Left hindlimb (tissue), 1 donor: ENCODE measurements at regions not wholly inside any gene's neighbourhood (a gene's known extent, or its start where the extent isn't known, plus 50 kb on each side); places are given as distances from the start of the nearest gene placed in this dataset.
"Not testable (repeated sequence)": the region's sequence is repeated elsewhere in the genome, so short reads cannot be mapped to it uniquely, and the experiment has no call there.

Experiments used
- DNase-seq: peaks from one replicate; pipeline ENCODE4 v3.0.0-alpha.2; 2018

DNA sequence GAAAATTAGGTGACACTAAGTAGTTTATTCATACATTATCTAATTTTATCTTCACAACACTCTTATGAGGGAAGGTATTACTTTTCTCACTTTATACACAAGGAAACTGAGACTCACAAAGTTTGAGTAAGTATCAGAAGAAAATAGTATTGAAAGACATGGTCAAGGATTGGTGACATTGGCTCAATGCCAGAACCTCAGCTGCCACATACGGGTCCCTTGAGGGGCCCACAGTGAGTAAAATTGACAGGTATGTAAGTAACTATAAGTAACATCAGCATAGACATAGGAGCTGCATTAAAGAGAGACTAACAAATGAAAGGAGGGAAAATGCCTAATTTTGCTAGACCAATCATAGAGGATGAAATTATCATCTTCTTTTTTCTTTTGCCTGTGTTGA lies 134.1 kb downstream of the COX18 start:
- no peak for DNase-seq

DNA sequence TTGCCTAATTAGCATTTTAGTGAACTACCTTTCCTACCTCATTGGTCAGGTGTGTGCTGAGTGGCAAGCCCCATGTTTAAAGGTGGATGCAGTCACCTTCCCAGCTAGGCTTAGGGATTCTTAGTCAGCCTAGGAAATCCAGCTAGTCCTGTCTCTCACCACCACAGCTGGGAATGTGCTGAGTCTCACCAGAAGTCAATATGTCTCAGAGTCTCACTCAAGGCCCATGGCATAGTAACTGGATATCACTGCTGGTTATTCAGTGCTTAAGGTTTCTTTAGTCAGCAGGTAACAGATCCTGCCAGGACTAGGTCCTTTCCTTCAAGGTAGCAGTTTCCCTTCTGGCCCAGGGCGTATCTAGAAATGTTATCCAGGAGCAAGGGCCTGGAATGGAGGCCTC lies 136.5 kb downstream of the COX18 start:
- no peak for DNase-seq

DNA sequence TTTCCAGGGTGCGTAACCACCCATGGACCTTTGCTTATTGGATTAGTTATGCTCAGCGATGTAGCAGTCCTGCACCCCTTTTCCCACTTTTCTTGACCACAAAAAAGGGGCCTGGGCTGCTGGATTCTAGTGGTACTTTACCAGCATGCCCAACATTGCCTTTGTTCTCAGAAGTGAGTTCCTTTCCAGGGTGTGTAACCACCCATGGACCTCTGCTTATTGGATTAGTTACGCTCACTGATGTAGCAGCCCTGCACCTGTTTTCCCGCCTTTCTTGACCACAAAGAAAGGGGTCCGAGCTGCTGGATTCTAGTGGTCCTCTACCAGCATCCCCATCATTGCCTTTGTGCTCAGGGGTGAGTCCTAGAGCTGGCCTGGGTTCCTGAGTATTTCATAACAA lies 138.2 kb downstream of the COX18 start:
- no peak for DNase-seq

DNA sequence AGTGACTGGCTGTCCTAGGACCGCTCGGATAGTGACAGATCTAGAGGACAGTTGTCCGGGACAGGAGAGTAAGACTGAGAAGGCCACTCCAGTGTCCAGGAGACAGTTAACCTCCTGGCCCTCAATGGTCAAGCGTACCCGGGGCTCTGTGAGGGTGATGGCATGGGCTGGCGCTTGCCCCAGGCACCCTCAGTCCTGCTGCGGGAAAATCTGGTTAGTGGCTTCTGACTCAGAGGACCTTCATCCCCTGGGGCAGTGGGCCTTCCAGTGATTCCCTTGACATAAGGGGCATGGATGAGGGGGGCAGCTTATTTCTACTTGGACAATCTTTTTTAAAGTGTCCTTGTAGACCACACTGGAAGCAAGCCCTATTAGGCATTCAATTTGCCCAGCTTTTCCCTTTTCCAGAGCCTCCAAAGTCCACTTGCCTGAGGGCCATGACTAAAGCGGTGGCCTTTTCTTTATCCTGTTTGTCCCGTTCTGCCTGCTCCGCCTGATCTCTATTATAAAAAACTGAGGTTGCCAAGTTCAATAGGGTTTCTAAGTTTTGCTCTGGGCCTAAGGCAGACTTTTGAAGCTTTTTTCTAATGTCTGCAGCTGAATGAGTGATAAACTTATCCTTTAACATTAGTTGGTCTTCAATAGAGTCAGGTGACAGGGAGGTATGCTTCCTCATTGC lies 139.8 kb downstream of the COX18 start:
- not testable (repeated sequence) for DNase-seq

DNA sequence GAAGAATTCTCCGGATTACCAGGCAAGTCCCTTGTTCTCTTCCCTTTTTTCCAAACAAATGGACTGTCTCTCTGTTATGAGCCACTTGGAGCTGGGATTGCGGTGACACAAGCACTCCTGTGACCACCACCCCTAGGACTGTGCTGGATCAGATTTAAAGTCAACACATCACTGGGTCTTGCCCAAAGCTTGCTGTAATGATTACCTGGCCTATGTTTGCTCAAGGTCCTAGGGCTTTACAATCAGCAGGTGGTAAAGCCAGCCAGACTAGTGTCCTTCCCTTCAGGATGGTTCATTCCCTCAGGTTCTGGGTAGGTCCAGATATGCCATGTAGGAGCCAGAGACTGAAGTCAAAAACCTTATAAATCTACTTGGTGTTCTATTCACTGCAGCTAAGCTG lies 144.7 kb downstream of the COX18 start:
- DNase-seq = no peak

DNA sequence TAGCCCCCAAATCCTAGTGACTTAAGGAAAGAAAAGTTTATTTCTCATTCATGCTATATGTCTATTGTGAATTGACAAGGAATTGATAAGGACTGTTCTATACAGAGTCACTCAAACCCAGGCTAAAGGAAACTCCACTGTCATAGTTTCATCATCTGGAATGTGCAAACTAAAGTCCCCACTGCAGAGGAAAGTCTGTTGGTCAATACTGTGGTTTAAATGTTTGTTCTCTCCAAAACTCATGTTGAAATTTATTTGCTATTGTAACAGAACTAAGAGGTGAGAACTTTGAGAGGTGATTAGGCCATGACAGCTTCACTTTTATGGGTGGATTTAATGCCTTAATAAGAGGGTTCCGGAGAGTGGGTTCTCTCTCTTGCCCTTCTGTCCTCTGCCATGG lies 149.6 kb downstream of the COX18 start:
- DNase-seq = no peak

DNA sequence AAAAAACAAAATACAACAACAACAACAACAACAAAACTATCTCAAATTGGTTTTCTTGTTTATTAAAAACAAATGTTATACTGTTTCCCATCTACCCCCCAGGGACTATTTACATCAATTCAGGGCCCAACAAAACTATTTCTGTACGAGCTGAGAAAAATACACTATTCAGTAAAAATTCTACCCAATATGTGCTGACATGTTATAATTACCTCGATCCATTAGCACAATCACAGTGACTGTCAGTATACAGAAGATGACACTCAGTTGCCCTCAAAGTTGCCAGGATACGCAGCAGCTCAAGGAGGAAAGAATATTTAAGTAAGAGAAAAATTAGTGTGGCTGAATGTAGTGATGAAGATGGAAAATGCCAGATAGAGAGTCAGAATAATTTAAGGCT lies 150.1 kb downstream of the COX18 start:
- DNase-seq = no peak

DNA sequence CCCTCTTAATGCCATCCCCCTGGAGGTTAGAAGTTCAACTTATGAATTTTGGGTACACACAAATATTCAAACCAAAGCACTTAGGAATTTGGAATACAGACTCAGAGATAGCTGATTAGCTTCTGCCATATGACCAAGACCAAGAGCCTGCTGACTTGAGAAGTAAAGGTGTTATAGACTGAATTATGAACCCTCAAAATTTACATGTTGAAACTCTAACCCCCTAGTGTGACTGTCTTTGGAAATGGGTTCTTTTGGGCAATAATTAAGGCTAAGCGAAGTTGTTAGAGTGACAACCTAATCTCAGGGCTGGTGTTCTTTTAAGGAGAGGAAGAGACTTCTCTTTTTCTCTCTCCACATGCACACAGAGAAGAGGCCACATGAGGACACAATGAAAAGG lies 151.2 kb downstream of the COX18 start:
- no peak for DNase-seq

DNA sequence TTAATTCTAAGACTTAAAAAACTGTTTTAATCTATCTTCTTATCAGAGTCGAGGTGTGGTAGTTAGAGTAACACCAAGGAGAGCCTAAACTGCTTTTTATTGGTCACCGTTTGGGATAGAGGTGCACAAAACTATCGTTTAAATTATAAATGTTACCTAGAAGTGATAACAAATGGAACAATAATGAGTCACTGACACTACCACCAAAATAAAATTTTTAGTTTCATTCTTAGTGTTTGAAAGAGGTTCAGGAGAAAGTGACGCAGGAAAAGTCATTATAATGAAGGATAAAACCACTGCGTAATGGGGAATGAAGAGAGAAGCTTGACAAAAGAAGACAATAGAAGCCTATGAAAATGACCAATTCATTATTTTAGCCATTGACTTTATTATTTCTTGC lies 158.2 kb downstream of the COX18 start:
- DNase-seq = no peak

DNA sequence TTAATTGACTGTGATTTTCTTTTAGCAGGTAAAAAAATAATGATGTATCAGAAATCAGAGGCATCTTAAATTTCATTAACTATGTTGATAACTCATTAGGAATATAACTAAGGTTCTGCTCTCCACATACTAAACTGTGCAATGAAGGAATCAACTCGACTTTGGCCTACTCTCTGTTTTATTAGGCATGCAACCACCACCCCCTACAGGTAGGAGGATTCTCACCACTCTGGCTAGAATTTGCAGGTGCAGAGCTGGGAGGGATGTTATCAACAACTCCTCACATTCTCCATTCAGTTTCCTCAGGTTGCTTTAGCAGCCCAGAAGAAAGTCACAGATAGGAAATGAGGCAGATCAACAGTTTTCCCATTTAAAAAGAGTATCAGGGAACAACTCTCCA lies 160.1 kb downstream of the COX18 start:
- no peak for DNase-seq

DNA sequence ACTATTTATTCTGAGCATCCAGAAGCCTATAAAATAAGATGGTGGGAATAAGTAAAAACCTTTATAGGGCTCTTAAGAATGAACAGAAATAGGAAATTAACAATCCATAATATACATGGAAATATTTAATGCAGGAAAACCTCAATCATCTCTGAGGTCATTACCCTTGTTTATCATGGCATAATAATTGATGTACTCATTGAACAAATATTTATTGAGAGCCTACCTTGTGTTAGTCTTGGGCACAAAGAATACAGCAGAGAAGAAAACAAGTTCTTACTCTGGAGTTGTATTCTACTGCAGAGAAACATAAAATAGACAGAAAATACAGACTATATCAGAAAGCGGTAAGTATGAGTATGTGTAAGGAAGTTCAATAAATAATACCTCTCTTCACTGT lies 167.2 kb downstream of the COX18 start:
- no peak for DNase-seq

DNA sequence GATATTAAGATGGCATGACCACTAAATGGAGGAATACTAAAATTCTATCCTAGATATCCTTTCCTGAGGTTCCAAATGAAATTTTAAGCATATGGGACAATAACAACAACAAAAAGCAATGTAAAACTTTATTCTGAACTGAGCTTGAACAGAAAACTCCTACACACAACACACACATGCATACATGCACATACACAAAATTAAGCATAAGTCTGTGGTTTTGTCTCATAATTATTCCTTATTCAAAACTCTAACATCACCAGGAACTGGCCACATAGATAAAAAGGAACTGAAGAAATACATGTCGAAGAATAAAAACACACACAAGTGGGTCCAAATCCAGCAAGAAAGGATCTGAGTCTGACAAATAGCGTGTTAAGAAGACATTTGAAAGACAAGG lies 168.0 kb downstream of the COX18 start:
- DNase-seq = no peak

DNA sequence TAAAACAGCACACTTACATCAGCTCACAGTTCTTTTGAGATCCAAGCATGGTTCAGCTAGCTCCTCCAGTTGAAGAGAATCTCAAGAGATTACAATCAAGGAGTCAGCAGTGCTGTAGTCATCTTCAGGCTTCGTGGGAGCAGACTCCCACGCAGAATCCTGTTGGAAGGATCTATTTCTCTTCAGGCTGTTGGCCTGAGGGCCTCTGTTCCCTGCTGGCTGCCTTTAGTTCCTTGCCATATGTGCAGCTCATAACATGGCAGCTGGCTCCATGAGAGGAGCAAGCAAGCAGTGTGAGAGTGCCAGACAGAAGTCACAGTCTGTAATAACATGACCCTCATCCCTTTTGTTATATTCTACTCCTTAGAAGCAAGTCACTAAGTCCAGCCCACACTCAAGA lies 168.6 kb downstream of the COX18 start:
- DNase-seq = no peak

DNA sequence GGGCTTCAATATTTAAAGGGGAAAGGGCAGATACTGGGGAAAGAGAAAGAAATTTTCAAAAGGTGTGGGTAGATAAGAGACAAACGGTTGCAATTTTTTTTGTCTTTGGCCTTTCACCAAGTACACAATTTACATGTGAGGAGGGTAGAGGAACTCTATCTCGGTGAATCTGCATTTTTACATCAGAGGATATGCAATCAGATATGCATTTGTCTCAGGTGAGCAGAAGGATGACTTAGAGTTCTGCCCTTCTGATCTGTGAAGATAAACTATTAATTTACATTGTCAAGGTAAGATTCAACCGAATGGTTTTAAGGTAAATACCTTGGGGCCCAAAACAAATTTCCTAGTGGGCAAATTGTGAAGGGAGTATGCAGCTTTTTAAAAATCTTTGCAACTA lies 169.9 kb downstream of the COX18 start:
- DNase-seq = no peak

DNA sequence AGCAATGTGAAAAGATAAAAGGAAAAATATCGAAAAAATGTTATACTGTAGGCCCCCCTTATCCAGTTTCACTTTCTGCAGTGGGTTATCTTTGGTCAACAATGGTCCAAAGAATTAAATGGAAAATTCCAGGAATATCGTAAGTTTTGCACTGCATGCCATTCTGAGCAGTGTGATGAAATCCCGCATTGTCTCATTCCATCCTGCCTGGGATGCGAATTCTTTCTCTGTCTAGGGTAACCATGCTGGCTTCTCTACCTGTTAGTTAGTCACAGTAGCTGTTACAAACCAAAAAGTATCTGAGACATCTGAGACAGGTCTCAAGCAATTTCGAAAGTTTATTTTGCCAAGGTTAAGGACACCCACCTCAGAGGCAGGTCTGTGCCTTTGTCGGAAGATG lies 170.3 kb downstream of the COX18 start:
- no peak for DNase-seq

DNA sequence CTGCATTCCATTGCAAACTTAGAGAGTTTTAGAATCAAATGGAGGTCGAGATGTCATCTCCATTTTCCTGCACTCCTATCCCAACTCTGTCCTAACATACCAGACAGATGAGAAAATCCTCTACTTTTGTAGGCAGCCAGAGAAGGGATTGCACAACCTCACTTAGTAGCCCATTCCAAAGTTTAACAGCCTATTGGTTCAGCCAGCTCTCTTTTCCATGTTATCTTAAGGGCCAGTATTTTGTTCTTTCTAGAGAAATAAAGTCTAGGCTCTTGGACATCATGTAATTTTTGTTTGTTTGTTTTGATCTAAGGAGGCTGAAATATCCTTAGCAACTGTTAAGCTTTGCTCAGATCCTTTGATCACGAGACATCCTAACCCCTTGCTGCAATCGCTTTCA lies 173.0 kb downstream of the COX18 start:
- DNase-seq = no peak

DNA sequence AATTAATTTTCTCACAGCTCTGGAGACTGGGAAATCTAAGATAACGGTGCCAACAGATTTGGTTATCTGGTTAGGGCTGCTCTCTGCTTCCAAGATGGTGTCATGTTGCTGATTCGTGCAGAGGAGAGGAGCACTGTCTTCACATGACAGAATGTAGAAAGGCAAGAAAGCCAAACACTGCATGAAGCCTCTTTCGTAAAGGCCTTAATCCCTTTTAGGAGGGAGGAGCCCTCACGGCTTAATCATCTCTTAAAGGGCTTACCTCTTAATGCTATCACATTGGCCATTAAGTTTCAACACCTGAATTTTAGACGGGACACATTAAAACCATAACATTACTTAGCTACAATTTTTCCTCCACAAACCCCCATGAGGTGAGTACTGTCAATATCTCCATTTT lies 174.1 kb downstream of the COX18 start:
- no peak for DNase-seq

DNA sequence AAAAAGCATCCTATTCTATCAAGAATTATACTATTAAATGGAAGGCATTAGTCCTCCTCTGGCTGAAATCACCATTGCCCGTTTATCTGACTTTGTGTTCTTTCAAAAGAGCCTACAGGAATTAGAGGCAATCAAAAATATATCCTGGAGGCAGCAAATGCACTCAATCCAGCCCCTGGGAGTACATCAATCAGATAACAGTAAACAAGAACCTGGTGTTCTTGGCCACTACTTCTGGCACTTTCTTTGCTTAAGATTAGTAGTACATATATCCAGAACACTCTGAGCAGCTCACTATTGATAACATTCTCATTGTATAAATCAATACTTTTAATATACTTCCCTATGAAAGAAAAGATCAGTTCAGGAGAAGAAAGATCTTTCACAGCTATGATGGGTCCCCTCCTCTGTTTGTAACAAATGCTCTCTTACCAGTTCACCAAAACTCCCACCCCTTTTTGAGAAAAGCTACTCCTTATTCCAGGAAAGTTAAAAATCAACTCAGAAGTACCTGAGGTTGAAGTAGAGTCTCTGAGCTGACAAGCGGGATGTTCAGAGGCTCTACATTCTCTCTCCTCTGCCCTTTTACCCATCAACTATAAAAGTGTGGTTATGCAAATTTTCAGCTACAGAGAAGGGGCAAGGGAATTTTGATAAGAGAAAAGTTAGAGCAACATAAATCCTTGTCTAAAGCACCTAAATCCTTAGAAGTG lies 176.0 kb downstream of the COX18 start:
- no peak for DNase-seq

DNA sequence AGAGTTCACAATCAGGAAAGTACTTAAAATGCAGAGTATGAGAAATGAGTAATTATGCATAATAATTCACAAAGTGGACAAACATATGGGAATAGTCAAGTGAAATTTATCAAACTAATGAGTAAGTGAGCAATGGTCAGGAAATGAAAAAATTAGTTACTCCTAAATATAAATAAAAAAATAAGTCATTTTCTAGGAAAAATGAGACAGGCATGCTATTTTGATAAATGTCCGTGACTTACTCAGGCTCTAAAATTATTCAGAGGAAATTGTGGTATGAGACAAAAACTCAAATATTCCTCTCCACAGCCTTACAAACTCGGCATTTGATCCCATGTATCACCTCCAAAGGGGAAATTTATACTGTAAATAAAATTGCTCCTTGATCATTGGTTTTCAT lies 181.2 kb downstream of the COX18 start:
- no peak for DNase-seq

DNA sequence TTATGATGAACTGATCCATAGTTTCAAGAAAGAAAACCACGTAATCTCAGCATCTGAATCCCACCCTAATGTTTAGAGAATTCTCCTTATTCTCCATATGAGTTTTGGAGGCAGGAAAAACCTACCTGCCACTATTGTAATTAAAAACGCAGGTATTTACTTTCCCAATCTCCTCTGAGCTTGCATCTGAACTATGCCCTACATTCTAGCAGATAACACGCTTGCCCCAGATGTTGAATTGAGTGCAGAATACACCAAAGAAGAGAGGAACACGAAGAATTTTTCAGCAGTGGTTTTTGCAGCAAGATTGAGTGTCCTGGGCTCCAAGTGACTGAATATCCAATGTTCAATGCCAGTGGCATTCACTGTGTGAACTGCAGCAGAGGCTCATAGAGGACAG lies 182.4 kb downstream of the COX18 start:
- no peak for DNase-seq

DNA sequence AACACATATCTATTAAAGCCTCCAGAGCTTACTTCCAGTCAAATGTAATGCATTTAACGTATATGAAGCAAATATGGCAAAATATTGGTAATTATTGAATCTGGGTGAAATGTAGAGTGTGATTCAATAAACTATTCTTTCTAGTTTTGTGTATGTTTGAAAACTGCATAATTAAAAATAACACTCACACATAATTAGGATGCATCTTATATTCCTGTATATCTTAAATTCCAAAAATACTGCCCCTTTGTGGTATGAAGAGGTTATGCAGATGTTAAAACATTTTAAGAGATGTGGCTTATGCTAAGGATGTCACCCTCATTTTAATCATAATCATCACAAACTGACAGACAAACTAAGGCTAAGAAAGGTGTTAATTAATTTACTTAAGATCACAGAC lies 182.9 kb downstream of the COX18 start:
- no peak for DNase-seq

DNA sequence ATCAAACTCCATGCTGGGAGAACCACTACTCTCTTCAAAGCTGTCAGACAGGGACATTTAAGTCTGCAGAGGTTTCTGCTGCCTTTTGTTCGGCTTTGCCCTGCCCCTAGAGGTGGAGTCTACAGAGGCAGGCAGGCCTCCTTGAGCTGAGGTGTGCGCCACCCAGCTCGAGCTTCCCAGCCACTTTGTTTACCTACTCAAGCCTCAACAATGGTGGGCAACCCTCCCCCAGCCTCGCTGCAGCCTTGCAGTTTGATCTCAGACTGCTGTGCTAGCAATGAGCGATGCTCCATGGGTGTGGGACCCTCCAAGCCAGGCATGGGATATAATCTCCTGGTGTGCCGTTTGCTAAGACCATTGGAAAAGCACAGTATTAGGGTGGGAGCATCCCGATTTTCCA lies 185.3 kb downstream of the COX18 start:
- DNase-seq = not testable (repeated sequence)

DNA sequence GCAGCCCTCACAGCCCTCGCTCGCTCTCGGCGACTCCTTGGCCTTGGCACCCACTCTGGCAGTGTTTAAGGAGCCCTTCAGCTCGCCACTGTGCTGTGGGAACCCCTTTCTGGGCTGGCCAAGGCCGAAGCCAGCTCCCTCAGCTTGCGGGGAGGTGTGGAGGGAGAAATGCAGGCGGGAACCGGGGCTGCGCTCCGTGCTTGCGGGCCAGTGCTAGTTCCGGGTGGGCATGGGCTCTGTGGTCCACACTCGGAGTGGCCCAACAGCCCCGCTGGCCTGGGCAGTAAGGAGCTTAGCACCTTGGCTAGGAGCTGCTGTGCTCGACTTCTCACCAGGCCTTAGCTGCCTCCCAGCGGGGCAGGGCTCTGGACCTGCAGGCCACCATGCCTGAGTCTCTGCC lies 192.6 kb downstream of the COX18 start:
- DNase-seq = no peak

DNA sequence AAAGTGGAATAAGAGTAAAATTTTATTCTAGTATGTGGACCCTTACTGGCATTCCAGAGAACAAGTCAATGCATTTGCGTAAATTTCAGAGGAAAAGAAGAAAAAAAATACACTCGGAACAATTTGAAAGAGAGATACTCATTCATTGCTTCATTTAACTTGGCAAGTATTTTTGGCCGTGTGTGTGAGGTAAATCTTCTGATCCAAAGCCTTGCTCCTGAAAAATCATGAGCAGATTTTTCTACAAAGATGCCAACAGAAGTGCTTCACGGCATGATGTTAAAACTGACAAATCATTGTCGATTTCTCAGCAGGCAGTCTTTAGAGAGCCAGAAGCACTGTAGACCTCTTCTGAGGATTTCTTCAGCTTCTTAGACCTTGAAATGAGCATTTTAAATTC lies 194.0 kb downstream of the COX18 start:
- DNase-seq = no peak

DNA sequence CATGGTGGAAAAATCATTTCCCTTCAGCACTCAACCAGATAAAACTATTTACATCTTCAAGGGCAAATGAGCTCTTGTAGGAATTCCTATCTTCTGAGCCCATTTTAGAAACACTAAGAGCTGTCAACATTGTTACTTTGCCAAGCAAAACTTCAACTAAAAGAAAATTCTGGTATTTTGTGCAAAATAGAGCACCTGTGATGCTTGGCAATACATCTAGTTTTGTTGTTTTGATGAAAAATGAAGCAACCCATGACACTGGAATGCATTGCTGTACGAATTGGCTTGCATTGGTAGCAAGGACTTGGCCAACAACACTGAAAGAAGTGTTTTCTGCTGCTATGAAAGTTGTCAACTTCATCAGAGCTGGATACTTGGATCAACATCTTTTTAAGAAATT lies 194.4 kb downstream of the COX18 start:
- DNase-seq = no peak
